ENCODE measurements at regions not wholly inside any gene's neighbourhood (a gene's known extent, or its start where the extent isn't known, plus 50 kb on each side); places are given as distances from the start of the nearest gene placed in this dataset.

DNA sequence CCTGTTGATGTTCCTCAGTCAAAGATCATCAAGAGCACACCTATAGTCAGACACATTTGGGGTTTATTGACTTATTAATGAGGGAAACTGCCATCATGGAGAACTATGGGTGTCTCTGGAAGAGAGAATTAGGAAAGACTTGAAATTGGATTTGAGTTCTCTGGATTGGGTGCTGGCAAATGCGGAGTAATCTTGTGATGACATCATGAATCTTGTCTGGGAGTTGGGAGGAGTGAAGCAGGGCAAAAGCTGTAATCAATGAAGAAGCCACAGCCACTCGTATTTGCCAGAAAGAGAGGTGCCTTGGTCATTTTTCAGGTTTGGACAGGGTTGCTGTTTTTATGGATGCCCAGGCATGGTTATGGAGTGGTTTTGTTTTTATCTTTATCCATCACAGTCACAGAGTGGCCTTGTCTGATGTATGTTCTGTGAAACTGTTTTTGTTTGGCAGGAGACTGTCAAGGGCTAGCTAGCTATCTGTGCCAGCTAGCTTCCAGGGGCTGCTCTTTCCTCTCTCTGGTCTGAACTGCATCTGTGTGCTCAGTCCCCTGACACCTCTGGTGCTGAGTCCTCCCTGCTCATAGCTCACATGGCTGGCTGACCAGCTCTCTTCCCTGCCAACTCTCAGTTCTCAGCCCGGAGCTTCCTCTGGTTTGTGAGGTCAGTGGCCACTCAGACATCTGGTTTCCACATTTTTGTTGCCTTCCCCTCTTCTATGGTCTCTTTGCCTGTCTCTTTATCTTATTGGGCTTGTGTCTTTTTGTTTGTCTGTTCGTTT is 193.4 kb upstream of the RMP24 start:
- Histone ChIP-seq H3K9me3 (ENCODE audit: low read depth) (no peaks in the 10 kb centered on the region), H3K36me3 (no peaks in the 10 kb centered on the region), H3K4me3 (no peak overlapping the region), H3K27me3 (no peaks in the 10 kb centered on the region), H3K27ac (no peak overlapping the region), H3K4me1 (ENCODE audit: low read depth) (no peaks in the 10 kb centered on the region)
- TF ChIP-seq, protein P1, sequence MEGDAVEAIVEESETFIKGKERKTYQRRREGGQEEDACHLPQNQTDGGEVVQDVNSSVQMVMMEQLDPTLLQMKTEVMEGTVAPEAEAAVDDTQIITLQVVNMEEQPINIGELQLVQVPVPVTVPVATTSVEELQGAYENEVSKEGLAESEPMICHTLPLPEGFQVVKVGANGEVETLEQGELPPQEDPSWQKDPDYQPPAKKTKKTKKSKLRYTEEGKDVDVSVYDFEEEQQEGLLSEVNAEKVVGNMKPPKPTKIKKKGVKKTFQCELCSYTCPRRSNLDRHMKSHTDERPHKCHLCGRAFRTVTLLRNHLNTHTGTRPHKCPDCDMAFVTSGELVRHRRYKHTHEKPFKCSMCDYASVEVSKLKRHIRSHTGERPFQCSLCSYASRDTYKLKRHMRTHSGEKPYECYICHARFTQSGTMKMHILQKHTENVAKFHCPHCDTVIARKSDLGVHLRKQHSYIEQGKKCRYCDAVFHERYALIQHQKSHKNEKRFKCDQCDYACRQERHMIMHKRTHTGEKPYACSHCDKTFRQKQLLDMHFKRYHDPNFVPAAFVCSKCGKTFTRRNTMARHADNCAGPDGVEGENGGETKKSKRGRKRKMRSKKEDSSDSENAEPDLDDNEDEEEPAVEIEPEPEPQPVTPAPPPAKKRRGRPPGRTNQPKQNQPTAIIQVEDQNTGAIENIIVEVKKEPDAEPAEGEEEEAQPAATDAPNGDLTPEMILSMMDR (IDR thresholded peaks at IDR 0.05; ENCODE audit: low read depth, low read length), result no peak
- DNase-seq (ENCODE audit: low read depth in 1 of 2, low spot score in 1 of 2), result no peak

DNA sequence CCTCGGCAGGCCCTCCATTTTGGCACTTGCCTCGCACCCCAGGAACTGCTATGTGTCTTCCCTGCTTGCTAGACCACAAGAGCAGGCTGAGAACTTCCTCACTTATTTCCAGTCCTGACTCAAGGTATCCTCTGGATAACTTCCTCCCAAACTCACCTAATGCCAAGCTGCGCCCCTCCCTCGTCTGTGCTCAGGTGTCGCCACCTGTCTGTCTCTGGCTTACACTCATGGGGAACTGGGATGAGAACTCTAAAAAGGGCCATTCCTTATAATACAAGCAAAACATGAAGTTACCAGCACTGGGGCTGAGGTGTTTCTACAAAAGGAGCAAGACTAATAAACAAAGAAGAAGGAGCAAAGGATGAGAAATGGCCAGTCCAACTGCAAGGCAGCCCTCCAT is 191.5 kb upstream of the RMP24 start:
- H3K4me1 ChIP-seq (ENCODE audit: low read depth), result no peaks in the 10 kb centered on the region
- DNase-seq (ENCODE audit: low read depth in 1 of 2, low spot score in 1 of 2), result no peak
- no peaks in the 10 kb centered on the region for H3K9me3 ChIP-seq (ENCODE audit: low read depth)
- H3K36me3 ChIP-seq, result no peaks in the 10 kb centered on the region
- H3K27ac ChIP-seq, result no peak overlapping the region
- no peak overlapping the region for H3K4me3 ChIP-seq
- TF ChIP-seq, protein P1 (IDR thresholded peaks at IDR 0.05; ENCODE audit: low read depth, low read length), result no peak
- H3K27me3 ChIP-seq, result no peaks in the 10 kb centered on the region

DNA sequence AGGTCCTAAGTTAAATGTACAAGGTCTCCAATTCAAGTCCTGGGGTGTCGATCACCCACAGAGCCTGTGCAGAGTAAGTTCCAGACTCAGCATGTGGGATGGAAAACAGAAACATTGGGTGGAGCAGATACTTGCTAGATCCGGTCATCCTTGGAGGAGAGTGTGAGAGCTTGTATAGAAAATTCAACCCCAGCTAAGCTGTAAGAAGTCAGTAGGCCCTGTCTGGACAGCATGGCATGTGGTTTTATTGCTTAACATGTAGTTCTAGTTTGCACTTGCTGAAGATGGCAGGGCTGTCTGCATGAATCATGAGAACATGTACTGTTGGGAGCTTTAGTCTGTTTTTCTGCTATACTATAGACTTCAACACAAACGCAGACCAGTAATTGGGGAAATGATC is 189.6 kb upstream of the RMP24 start:
- DNase-seq (ENCODE audit: low read depth in 1 of 2, low spot score in 1 of 2), result no peak
- no peaks in the 10 kb centered on the region for H3K27me3 ChIP-seq
- no peaks in the 10 kb centered on the region for H3K36me3 ChIP-seq
- TF ChIP-seq, protein P1 (IDR thresholded peaks at IDR 0.05; ENCODE audit: low read depth, low read length), result no peak
- no peaks in the 10 kb centered on the region for H3K4me1 ChIP-seq (ENCODE audit: low read depth)
- H3K4me3 ChIP-seq, result no peak overlapping the region
- no peaks in the 10 kb centered on the region for H3K9me3 ChIP-seq (ENCODE audit: low read depth)
- no peak overlapping the region for H3K27ac ChIP-seq

DNA sequence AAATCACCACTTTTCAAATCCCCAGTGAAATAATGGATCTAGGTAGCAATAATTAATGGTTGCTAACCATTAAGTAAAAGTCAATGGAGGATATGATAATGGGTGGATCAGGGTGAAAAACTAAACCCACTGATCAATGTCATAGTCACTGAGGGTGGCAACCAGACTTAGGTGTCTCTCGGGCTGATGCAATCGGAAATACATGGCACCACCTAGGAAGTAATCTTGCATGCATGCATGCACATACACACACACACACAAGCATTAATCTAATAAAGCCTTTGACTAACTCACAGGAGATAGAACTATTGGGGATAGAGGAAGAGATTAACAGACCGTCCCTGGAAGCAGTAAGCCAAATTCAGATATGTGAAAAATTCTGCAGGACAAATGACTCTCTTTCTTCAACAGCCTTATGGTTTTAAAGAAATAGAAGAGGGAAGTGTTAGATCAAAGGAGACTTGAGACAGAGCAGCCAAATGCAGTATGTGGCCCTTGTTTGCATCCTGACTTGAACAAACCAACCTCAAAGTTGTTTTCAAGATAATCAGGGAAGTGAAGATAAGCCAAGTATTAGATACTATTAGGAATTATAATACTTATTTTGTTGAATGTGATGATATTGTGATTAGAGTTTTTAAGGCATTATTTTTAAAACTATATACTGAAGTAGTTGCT is 186.0 kb upstream of the RMP24 start:
- H3K27me3 ChIP-seq, result no peaks in the 10 kb centered on the region
- TF ChIP-seq, protein P1 (IDR thresholded peaks at IDR 0.05; ENCODE audit: low read depth, low read length), result no peak
- H3K27ac ChIP-seq, result no peak overlapping the region
- H3K36me3 ChIP-seq, result no peaks in the 10 kb centered on the region
- no peaks in the 10 kb centered on the region for H3K4me1 ChIP-seq (ENCODE audit: low read depth)
- H3K9me3 ChIP-seq (ENCODE audit: low read depth), result no peaks in the 10 kb centered on the region
- DNase-seq (ENCODE audit: low read depth in 1 of 2, low spot score in 1 of 2), result no peak
- no peak overlapping the region for H3K4me3 ChIP-seq

DNA sequence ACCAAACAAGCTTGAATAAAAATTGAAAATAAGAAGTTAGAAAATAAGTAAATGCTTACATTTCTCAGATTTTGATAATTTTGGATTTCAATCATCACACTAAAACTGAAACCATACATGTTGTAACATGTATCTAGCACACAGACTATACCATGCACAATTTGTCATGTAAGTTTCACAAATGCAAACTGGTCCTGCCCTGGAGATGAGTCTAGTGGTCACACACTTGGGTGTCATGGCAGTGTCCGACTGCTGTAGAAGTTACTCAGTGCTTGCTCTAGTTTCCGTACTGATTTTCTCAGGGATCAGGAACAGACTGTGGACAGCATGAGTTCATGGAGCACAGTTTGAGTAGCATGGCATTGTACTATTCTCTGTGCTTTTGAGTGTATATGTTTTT is 182.9 kb upstream of the RMP24 start:
- H3K36me3 ChIP-seq, result no peaks in the 10 kb centered on the region

More for the DNA sequence above, 182.9 kb upstream of the RMP24 start:
- TF ChIP-seq, protein P1 (IDR thresholded peaks at IDR 0.05; ENCODE audit: low read depth, low read length), result no peak
- Histone ChIP-seq H3K4me1 (ENCODE audit: low read depth) (no peaks in the 10 kb centered on the region), H3K4me3 (no peak overlapping the region), H3K9me3 (ENCODE audit: low read depth) (no peaks in the 10 kb centered on the region), H3K27me3 (no peaks in the 10 kb centered on the region), H3K27ac (no peak overlapping the region)
- DNase-seq (ENCODE audit: low read depth in 1 of 2, low spot score in 1 of 2), result no peak

All from cardiac muscle cell (in vitro differentiated cells and primary cell).